ENCODE measurements at regions not wholly inside any gene's neighbourhood (a gene's known extent, or its start where the extent isn't known, plus 50 kb on each side); places are given as distances from the start of the nearest gene placed in this dataset.
"Not testable (repeated sequence)": the region's sequence is repeated elsewhere in the genome, so short reads cannot be mapped to it uniquely, and the experiment has no call there.

- no peak for DNase-seq (ENCODE audit: low read depth, low spot score)
Measured at GRCh38 chr2:31675485-31675901, 94.8 kb upstream of the SRD5A2 start.

GRCh38 chr2:31674446-31674845 is 93.7 kb upstream of the SRD5A2 start:
- DNase-seq (ENCODE audit: low read depth, low spot score): no peak
- H3K4me3 ChIP-seq (ENCODE audit: low read length): no peak overlapping the region

More at GRCh38 chr2:31675485-31675901, 94.8 kb upstream of the SRD5A2 start:
- H3K4me3 ChIP-seq (ENCODE audit: low read length): no peak overlapping the region

GRCh38 chr2:31666878-31667277 is 86.1 kb upstream of the SRD5A2 start:
- no peak for DNase-seq (ENCODE audit: low read depth, low spot score)
- no peak overlapping the region for H3K4me3 ChIP-seq (ENCODE audit: low read length)

- H3K4me3 ChIP-seq (ENCODE audit: low read length): no peak overlapping the region
- no peak for DNase-seq (ENCODE audit: low read depth, low spot score)
Measured at GRCh38 chr2:31664949-31665724, 84.4 kb upstream of the SRD5A2 start.

GRCh38 chr2:31660812-31661335 is 80.1 kb upstream of the SRD5A2 start:
- H3K4me3 ChIP-seq (ENCODE audit: low read length): no peak overlapping the region
- DNase-seq (ENCODE audit: low read depth, low spot score): no peak

GRCh38 chr2:31660165-31660564 is 79.4 kb upstream of the SRD5A2 start:
- H3K4me3 ChIP-seq (ENCODE audit: low read length): no peak overlapping the region
- DNase-seq (ENCODE audit: low read depth, low spot score): no peak

GRCh38 chr2:31654241-31654640 is 73.5 kb upstream of the SRD5A2 start:
- H3K4me3 ChIP-seq (ENCODE audit: low read length): no peak overlapping the region
- no peak for DNase-seq (ENCODE audit: low read depth, low spot score)

- H3K4me3 ChIP-seq (ENCODE audit: low read length): no peak overlapping the region
- DNase-seq (ENCODE audit: low read depth, low spot score): no peak
Measured at GRCh38 chr2:31651736-31652135, 71.0 kb upstream of the SRD5A2 start.

GRCh38 chr2:31651267-31651666 is 70.5 kb upstream of the SRD5A2 start:
- DNase-seq (ENCODE audit: low read depth, low spot score): no peak

GRCh38 chr2:31644551-31644950 is 63.8 kb upstream of the SRD5A2 start:
- no peak overlapping the region for H3K4me3 ChIP-seq (ENCODE audit: low read length)

More at GRCh38 chr2:31651267-31651666, 70.5 kb upstream of the SRD5A2 start:
- no peak overlapping the region for H3K4me3 ChIP-seq (ENCODE audit: low read length)

GRCh38 chr2:31642707-31643106 is 62.0 kb upstream of the SRD5A2 start:
- no peak for DNase-seq (ENCODE audit: low read depth, low spot score)
- no peak overlapping the region for H3K4me3 ChIP-seq (ENCODE audit: low read length)

More at GRCh38 chr2:31644551-31644950, 63.8 kb upstream of the SRD5A2 start:
- DNase-seq (ENCODE audit: low read depth, low spot score): no peak

- not testable (repeated sequence) for H3K4me3 ChIP-seq (ENCODE audit: low read length); DNase-seq (ENCODE audit: low read depth, low spot score)
Measured at GRCh38 chr2:31632201-31632600, 51.5 kb upstream of the SRD5A2 start.
